ENCODE measurements at regions not wholly inside any gene's neighbourhood (a gene's known extent, or its start where the extent isn't known, plus 50 kb on each side); places are given as distances from the start of the nearest gene placed in this dataset.

DNA sequence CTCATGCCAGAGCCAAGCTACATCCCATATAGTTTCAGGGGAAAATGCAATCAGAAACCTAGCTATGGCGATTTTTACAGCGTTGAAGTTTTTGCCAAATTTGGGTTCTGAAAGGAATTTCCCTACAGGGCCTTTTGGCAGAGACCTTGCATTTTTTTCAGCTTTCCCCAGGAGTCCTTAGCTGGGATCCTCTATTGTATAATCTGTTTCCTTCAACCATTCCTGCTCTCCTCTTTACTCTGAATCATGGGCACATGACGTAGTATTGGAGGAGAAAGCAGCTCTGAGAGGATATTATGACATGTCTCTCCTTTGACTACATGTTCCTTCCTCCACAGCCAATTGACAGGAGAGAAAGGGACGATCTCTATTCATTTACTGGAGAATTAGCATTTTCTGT lies 118.5 kb upstream of the ERCC6L2 start:
- no peak overlapping the region for H3K18ac ChIP-seq (ENCODE audit: low read length)
- H2AK5ac ChIP-seq (ENCODE audit: low read length): no peak overlapping the region
- no peaks in the 10 kb centered on the region for H3K79me1 ChIP-seq (ENCODE audit: low read length)
- H3K79me2 ChIP-seq (ENCODE audit: control insufficient read depth, insufficient read depth, low read length): no peaks in the 10 kb centered on the region
- peaks cover 15% of the 10 kb centered on the region for H3K4me1 ChIP-seq (ENCODE audit: control insufficient read depth, low read depth, low read length)
- H2BK5ac ChIP-seq (ENCODE audit: low read length): no peak overlapping the region
- H3K56ac ChIP-seq (ENCODE audit: low read length): no peak overlapping the region
- DNase-seq: no peak
- no peak overlapping the region for H2BK15ac ChIP-seq (replicated peaks; ENCODE audit: low read depth)
- H3K9ac ChIP-seq (ENCODE audit: low read length): no peak overlapping the region
- no peak overlapping the region for H4K5ac ChIP-seq (ENCODE audit: low read length)
- no peaks in the 10 kb centered on the region for H3K36me3 ChIP-seq (ENCODE audit: control insufficient read depth, insufficient read depth, low read length)
- no peak overlapping the region for H3K23ac ChIP-seq (ENCODE audit: low read length)
- no peak overlapping the region for H3K27ac ChIP-seq (ENCODE audit: low read depth, low read length)
- no peak overlapping the region for H3K4me3 ChIP-seq (ENCODE audit: low read length)
- no peak overlapping the region for H3K4me2 ChIP-seq (ENCODE audit: low read length)
- no peak overlapping the region for H4K8ac ChIP-seq (ENCODE audit: low read depth, low read length)
- no peak overlapping the region for H3K4ac ChIP-seq (ENCODE audit: low read depth, low read length)
- no peaks in the 10 kb centered on the region for H3K27me3 ChIP-seq (ENCODE audit: insufficient read depth, low read length, poor library complexity)
- no CpG with 5 or more reads among the region's 4 CpGs for WGBS (ENCODE audit: extremely low coverage, insufficient coverage, low lambda C conversion rate)
- H2BK120ac ChIP-seq (ENCODE audit: low read depth, low read length): no peak overlapping the region

DNA sequence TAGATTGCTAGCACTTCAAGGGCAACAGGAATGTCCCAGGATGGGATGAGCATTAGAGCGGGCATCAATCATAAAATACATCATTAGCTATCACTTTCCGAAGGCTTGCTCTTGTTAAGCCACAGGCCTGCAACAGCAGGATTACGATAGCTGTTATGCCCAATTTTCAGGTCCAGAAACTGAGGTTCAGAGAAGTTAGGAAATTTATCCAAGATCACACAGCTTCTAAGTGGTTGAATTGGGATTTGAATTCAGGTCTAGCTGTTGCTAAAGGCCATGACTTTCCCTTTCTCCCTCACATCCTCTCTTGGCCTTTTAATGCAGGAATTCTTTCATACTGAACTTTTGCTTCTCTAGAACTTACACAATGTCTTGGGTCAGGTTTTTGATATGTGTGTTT lies 119.4 kb upstream of the ERCC6L2 start:
- no peak overlapping the region for H4K8ac ChIP-seq (ENCODE audit: low read depth, low read length)
- H3K4me1 ChIP-seq (ENCODE audit: control insufficient read depth, low read depth, low read length): peaks cover 15% of the 10 kb centered on the region
- no peak for DNase-seq
- no peak overlapping the region for H4K5ac ChIP-seq (ENCODE audit: low read length)
- H3K56ac ChIP-seq (ENCODE audit: low read length): no peak overlapping the region
- H3K27me3 ChIP-seq (ENCODE audit: insufficient read depth, low read length, poor library complexity): no peaks in the 10 kb centered on the region
- H3K27ac ChIP-seq (ENCODE audit: low read depth, low read length): no peak overlapping the region
- H3K4me3 ChIP-seq (ENCODE audit: low read length): no peak overlapping the region
- no peak overlapping the region for H3K4ac ChIP-seq (ENCODE audit: low read depth, low read length)
- H2BK15ac ChIP-seq (replicated peaks; ENCODE audit: low read depth): no peak overlapping the region
- H3K79me2 ChIP-seq (ENCODE audit: control insufficient read depth, insufficient read depth, low read length): no peaks in the 10 kb centered on the region
- H3K4me2 ChIP-seq (ENCODE audit: low read length): no peak overlapping the region
- no peak overlapping the region for H2BK120ac ChIP-seq (ENCODE audit: low read depth, low read length)
- no peak overlapping the region for H3K23ac ChIP-seq (ENCODE audit: low read length)
- no peak overlapping the region for H3K9ac ChIP-seq (ENCODE audit: low read length)
- H2BK5ac ChIP-seq (ENCODE audit: low read length): no peak overlapping the region
- H3K18ac ChIP-seq (ENCODE audit: low read length): no peak overlapping the region
- WGBS (ENCODE audit: extremely low coverage, insufficient coverage, low lambda C conversion rate): no CpG with 5 or more reads among the region's 3 CpGs
- H3K79me1 ChIP-seq (ENCODE audit: low read length): no peaks in the 10 kb centered on the region
- no peaks in the 10 kb centered on the region for H3K36me3 ChIP-seq (ENCODE audit: control insufficient read depth, insufficient read depth, low read length)
- H2AK5ac ChIP-seq (ENCODE audit: low read length): no peak overlapping the region

DNA sequence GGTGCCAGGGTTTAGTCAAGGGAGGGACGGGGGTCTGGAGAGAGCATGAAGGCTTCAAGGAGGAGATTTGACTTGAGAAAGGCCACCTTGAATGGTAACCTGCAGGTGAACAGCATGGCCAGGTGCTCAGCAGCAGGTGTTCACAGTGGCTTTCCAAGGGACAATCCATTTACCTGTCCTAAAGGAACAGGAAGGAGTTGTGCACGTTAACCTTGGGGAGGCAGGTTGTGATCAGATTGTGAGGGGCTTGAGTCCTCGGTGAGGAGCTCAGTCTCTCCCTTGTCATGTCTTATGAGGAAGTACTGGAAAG lies 120.1 kb upstream of the ERCC6L2 start:
- H3K4me2 ChIP-seq (ENCODE audit: low read length): no peak overlapping the region
- no peak overlapping the region for H3K9ac ChIP-seq (ENCODE audit: low read length)
- H4K5ac ChIP-seq (ENCODE audit: low read length): no peak overlapping the region
- H2BK5ac ChIP-seq (ENCODE audit: low read length): no peak overlapping the region
- H3K79me1 ChIP-seq (ENCODE audit: low read length): no peaks in the 10 kb centered on the region
- peak overlapping the region; percentile 45 for H3K56ac ChIP-seq (ENCODE audit: low read length)
- no peaks in the 10 kb centered on the region for H3K79me2 ChIP-seq (ENCODE audit: control insufficient read depth, insufficient read depth, low read length)
- no peaks in the 10 kb centered on the region for H3K36me3 ChIP-seq (ENCODE audit: control insufficient read depth, insufficient read depth, low read length)
- H2BK120ac ChIP-seq (ENCODE audit: low read depth, low read length): no peak overlapping the region
- no peak overlapping the region for H3K23ac ChIP-seq (ENCODE audit: low read length)
- H3K4ac ChIP-seq (ENCODE audit: low read depth, low read length): no peak overlapping the region
- no peak overlapping the region for H4K8ac ChIP-seq (ENCODE audit: low read depth, low read length)
- WGBS (ENCODE audit: extremely low coverage, insufficient coverage, low lambda C conversion rate): no CpG with 5 or more reads among the region's 3 CpGs
- no peak overlapping the region for H3K27ac ChIP-seq (ENCODE audit: low read depth, low read length)
- H3K27me3 ChIP-seq (ENCODE audit: insufficient read depth, low read length, poor library complexity): no peaks in the 10 kb centered on the region
- no peak overlapping the region for H2AK5ac ChIP-seq (ENCODE audit: low read length)
- H2BK15ac ChIP-seq (replicated peaks; ENCODE audit: low read depth): no peak overlapping the region
- H3K18ac ChIP-seq (ENCODE audit: low read length): peak overlapping the region; percentile 2
- no peak overlapping the region for H3K4me3 ChIP-seq (ENCODE audit: low read length)
- no peak for DNase-seq
- peaks cover 15% of the 10 kb centered on the region for H3K4me1 ChIP-seq (ENCODE audit: control insufficient read depth, low read depth, low read length)

DNA sequence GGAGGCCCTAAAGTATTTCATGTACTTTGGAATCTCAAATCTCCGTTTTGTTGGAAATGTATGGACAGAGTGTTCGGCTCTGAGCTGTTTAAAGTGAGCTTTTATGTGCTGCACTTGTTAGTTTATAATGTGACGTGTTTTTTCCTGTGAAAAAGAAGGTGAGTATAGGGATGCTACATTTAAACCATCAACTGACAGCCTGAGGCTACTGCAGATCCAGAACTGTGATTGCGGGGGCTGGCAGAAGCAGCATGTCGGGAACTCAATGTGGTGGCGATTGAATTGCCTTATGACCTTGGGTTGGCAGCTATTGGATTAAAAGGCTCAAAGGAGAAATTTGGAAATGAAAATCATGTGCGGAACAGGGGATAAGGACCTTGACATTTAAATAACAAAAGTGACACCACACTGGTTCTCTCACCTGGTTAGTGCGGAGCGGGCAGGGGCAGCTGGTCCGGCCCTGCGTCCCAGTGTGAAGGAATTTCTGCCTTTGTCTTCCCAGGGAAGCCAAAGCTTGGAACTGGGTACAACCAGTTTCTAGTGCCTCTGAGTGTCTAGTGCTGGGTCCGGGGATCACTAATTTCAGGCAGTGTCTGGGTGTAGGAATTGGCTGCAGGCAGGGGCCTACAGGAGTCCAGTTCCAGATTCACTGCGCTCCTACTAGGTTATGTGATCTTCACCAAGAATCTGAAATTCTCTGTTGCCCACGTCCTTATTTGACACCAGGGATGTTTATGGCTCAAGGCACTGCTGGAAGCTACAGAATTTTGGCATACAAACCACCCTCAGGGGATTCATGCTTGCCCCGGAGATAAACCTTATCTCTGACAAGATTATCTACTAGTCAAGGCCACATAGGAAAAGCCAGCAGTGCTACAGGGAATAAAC lies 120.7 kb upstream of the ERCC6L2 start:
- Histone ChIP-seq H3K79me1 (ENCODE audit: low read length) (no peaks in the 10 kb centered on the region), H3K27me3 (ENCODE audit: insufficient read depth, low read length, poor library complexity) (no peaks in the 10 kb centered on the region), H4K8ac (ENCODE audit: low read depth, low read length) (no peak overlapping the region), H3K23ac (ENCODE audit: low read length) (no peak overlapping the region), H3K4me3 (ENCODE audit: low read length) (no peak overlapping the region), H4K5ac (ENCODE audit: low read length) (no peak overlapping the region), H2BK5ac (ENCODE audit: low read length) (no peak overlapping the region), H3K4me2 (ENCODE audit: low read length) (no peak overlapping the region), H2BK15ac (replicated peaks; ENCODE audit: low read depth) (no peak overlapping the region), H3K4ac (ENCODE audit: low read depth, low read length) (peak overlapping the region; percentile 18), H3K79me2 (ENCODE audit: control insufficient read depth, insufficient read depth, low read length) (no peaks in the 10 kb centered on the region), H3K4me1 (ENCODE audit: control insufficient read depth, low read depth, low read length) (peaks cover 15% of the 10 kb centered on the region), H3K27ac (ENCODE audit: low read depth, low read length) (peak overlapping the region; percentile 9), H3K18ac (ENCODE audit: low read length) (peak overlapping the region; percentile 32), H3K9ac (ENCODE audit: low read length) (no peak overlapping the region), H3K36me3 (ENCODE audit: control insufficient read depth, insufficient read depth, low read length) (no peaks in the 10 kb centered on the region), H3K56ac (ENCODE audit: low read length) (peak overlapping the region; percentile 36), H2BK120ac (ENCODE audit: low read depth, low read length) (no peak overlapping the region), H2AK5ac (ENCODE audit: low read length) (no peak overlapping the region)
- WGBS (ENCODE audit: extremely low coverage, insufficient coverage, low lambda C conversion rate): no CpG with 5 or more reads among the region's 15 CpGs
- DNase-seq: peak; percentile 80

DNA sequence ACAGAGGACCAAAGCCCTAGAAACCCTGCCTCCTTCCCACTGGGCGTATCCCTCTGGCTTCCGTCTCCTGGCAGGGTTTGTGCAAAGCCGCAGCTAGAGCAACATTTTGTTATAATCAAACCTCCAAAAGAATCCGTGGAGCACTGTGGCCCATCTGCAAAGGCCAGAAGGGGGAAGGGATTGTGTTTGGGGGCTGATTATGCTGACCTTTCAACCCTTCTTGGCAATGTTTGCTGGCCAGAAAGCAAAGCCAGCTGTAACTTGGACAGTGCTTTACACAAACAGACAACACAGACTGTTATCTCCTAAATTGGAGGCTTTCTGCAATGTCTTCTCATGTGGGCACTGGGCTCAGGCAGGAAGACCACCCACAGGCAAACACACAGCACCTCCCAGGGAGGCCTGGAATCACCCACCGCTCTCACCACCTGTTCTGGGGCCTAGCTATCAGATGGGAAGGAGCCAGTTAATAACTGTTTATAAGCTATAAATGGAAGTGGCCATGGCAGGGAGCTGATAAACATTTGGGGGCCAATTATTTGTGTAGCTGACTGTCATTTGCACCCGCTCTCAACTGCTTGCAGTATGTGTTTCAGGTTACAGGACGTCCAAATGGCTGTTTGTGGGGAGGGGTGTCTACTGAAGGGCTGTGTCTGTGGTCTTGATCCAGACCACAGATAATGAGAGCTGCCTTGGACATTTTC lies 121.6 kb upstream of the ERCC6L2 start:
- no CpG with 5 or more reads among the region's 7 CpGs for WGBS (ENCODE audit: extremely low coverage, insufficient coverage, low lambda C conversion rate)
- no peak overlapping the region for H3K9ac ChIP-seq (ENCODE audit: low read length)
- no peak overlapping the region for H4K8ac ChIP-seq (ENCODE audit: low read depth, low read length)
- H2AK5ac ChIP-seq (ENCODE audit: low read length): no peak overlapping the region
- H3K56ac ChIP-seq (ENCODE audit: low read length): no peak overlapping the region
- no peaks in the 10 kb centered on the region for H3K27me3 ChIP-seq (ENCODE audit: insufficient read depth, low read length, poor library complexity)
- H3K79me1 ChIP-seq (ENCODE audit: low read length): no peaks in the 10 kb centered on the region
- no peak overlapping the region for H3K4ac ChIP-seq (ENCODE audit: low read depth, low read length)
- no peak overlapping the region for H4K5ac ChIP-seq (ENCODE audit: low read length)
- no peak for DNase-seq
- H3K23ac ChIP-seq (ENCODE audit: low read length): no peak overlapping the region
- H3K36me3 ChIP-seq (ENCODE audit: control insufficient read depth, insufficient read depth, low read length): no peaks in the 10 kb centered on the region
- no peak overlapping the region for H3K18ac ChIP-seq (ENCODE audit: low read length)
- peaks cover 15% of the 10 kb centered on the region for H3K4me1 ChIP-seq (ENCODE audit: control insufficient read depth, low read depth, low read length)
- H2BK5ac ChIP-seq (ENCODE audit: low read length): no peak overlapping the region
- H2BK15ac ChIP-seq (replicated peaks; ENCODE audit: low read depth): no peak overlapping the region
- H3K4me2 ChIP-seq (ENCODE audit: low read length): no peak overlapping the region
- no peak overlapping the region for H3K4me3 ChIP-seq (ENCODE audit: low read length)
- no peak overlapping the region for H2BK120ac ChIP-seq (ENCODE audit: low read depth, low read length)
- no peak overlapping the region for H3K27ac ChIP-seq (ENCODE audit: low read depth, low read length)
- no peaks in the 10 kb centered on the region for H3K79me2 ChIP-seq (ENCODE audit: control insufficient read depth, insufficient read depth, low read length)
